Keratinocyte (primary cell): ENCODE measurements at regions not wholly inside any gene's neighbourhood (a gene's known extent, or its start where the extent isn't known, plus 50 kb on each side); places are given as distances from the start of the nearest gene placed in this dataset.
"Not testable (repeated sequence)": the region's sequence is repeated elsewhere in the genome, so short reads cannot be mapped to it uniquely, and the experiment has no call there.

Experiments used
- EZH2 ChIP-seq: IDR thresholded peaks from one replicate; pipeline ENCODE4 v1.6.1; 2012; ENCODE audit warnings: inconsistent platforms, mild to moderate bottlenecking, low read length, moderate library complexity
- TF ChIP-seq, protein P1 (sequence below), 3 experiments: IDR thresholded peaks in 1 of 3; conservative IDR thresholded peaks in 1 of 3; optimal IDR thresholded peaks in 1 of 3; 2 replicates in 2 of 3; 3 replicates in 1 of 3; pipeline versions ENCODE3 to v1.5.1; 2011; ENCODE audit warnings: low read length in 3 of 3, mild to moderate bottlenecking in 3 of 3, moderate library complexity in 2 of 3, control low read depth in 1 of 3, inconsistent platforms in 1 of 3; ENCODE audit not compliant: insufficient read depth in 2 of 3; ENCODE audit errors: extremely low read depth in 1 of 3

- TF ChIP-seq, protein P1, sequence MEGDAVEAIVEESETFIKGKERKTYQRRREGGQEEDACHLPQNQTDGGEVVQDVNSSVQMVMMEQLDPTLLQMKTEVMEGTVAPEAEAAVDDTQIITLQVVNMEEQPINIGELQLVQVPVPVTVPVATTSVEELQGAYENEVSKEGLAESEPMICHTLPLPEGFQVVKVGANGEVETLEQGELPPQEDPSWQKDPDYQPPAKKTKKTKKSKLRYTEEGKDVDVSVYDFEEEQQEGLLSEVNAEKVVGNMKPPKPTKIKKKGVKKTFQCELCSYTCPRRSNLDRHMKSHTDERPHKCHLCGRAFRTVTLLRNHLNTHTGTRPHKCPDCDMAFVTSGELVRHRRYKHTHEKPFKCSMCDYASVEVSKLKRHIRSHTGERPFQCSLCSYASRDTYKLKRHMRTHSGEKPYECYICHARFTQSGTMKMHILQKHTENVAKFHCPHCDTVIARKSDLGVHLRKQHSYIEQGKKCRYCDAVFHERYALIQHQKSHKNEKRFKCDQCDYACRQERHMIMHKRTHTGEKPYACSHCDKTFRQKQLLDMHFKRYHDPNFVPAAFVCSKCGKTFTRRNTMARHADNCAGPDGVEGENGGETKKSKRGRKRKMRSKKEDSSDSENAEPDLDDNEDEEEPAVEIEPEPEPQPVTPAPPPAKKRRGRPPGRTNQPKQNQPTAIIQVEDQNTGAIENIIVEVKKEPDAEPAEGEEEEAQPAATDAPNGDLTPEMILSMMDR (optimal IDR thresholded peaks at IDR 0.05 in 1 of 3, IDR thresholded peaks at IDR 0.05 in 1 of 3, conservative IDR thresholded peaks at IDR 0.05 in 1 of 3; ENCODE audit: extremely low read depth in 1 of 3, insufficient read depth in 2 of 3, low read length in 3 of 3) = not testable (repeated sequence)
- not testable (repeated sequence) for TF ChIP-seq EZH2
Observed at GRCh38 chr13:63821785-63822184, 2406.1 kb upstream of the PCDH20 start.
